ENCODE measurements at regions not wholly inside any gene's neighbourhood (a gene's known extent, or its start where the extent isn't known, plus 50 kb on each side); places are given as distances from the start of the nearest gene placed in this dataset.

DNA sequence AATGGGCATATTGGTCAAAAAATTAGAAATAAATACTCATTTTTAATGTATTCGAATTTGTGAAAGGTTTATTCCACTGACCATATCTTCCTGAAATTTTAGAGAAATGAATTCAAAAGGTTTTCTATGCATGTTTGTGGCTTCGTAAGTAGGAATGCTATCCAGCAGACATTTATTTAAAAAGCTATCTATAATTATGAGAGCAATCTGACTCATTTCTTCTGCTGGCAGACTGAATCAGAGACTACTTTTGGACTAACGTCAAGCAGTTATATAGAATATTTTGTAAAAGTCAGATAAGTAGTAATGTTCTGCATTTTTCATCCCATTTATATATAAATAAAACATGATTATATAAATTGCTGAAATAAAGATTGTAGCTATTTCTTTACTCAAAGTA lies 125.0 kb downstream of the SPCS3 start:
- no peaks in the 10 kb centered on the region for H3K36me3 ChIP-seq (ENCODE audit: insufficient read depth, low read length)
- peak overlapping the region; percentile 69 for H3K4me2 ChIP-seq (ENCODE audit: insufficient read depth, low read length)
- no peak for DNase-seq (ENCODE audit: insufficient read length, low spot score, missing footprints)
- peak overlapping the region; percentile 79 for H3K27ac ChIP-seq (ENCODE audit: low read depth, low read length)
- no peaks in the 10 kb centered on the region for H4K20me1 ChIP-seq (ENCODE audit: insufficient read depth, low read length)
- no peak overlapping the region for H2AFZ ChIP-seq (ENCODE audit: low read length)
- H3K79me2 ChIP-seq (ENCODE audit: insufficient read depth, low read length) = no peaks in the 10 kb centered on the region
- peaks cover 29% of the 10 kb centered on the region for H3K4me1 ChIP-seq (ENCODE audit: insufficient read depth, low read length)
- no peaks in the 10 kb centered on the region for H3K27me3 ChIP-seq (ENCODE audit: insufficient read depth, low read length)
- H3K9me3 ChIP-seq (ENCODE audit: low read depth, low read length) = no peaks in the 10 kb centered on the region
- no peak overlapping the region for H3K4me3 ChIP-seq (ENCODE audit: insufficient read depth, low read length)
- TF ChIP-seq CTCF (IDR thresholded peaks at IDR 0.05; ENCODE audit: extremely low read depth, low read depth, low read length) = no peak

- Histone ChIP-seq H3K27ac (ENCODE audit: low read depth, low read length) (no peak overlapping the region), H3K79me2 (ENCODE audit: insufficient read depth, low read length) (no peaks in the 10 kb centered on the region), H4K20me1 (ENCODE audit: insufficient read depth, low read length) (no peaks in the 10 kb centered on the region), H3K9me3 (ENCODE audit: low read depth, low read length) (no peaks in the 10 kb centered on the region), H2AFZ (ENCODE audit: low read length) (no peak overlapping the region), H3K36me3 (ENCODE audit: insufficient read depth, low read length) (no peaks in the 10 kb centered on the region), H3K27me3 (ENCODE audit: insufficient read depth, low read length) (no peaks in the 10 kb centered on the region), H3K4me2 (ENCODE audit: insufficient read depth, low read length) (no peak overlapping the region), H3K4me3 (ENCODE audit: insufficient read depth, low read length) (no peak overlapping the region), H3K4me1 (ENCODE audit: insufficient read depth, low read length) (peaks cover 12% of the 10 kb centered on the region)
- TF ChIP-seq CTCF (IDR thresholded peaks at IDR 0.05; ENCODE audit: extremely low read depth, low read depth, low read length) = no peak
- no peak for DNase-seq (ENCODE audit: insufficient read length, low spot score, missing footprints)
These were observed 129.0 kb downstream of the SPCS3 start for GRCh38 chr4:176448761-176449160.

- Histone ChIP-seq H2AFZ (ENCODE audit: low read length) (no peak overlapping the region), H3K4me2 (ENCODE audit: insufficient read depth, low read length) (no peak overlapping the region), H3K4me1 (ENCODE audit: insufficient read depth, low read length) (no peaks in the 10 kb centered on the region), H3K27me3 (ENCODE audit: insufficient read depth, low read length) (no peaks in the 10 kb centered on the region), H3K79me2 (ENCODE audit: insufficient read depth, low read length) (no peaks in the 10 kb centered on the region), H3K4me3 (ENCODE audit: insufficient read depth, low read length) (no peak overlapping the region), H4K20me1 (ENCODE audit: insufficient read depth, low read length) (no peaks in the 10 kb centered on the region), H3K9me3 (ENCODE audit: low read depth, low read length) (no peaks in the 10 kb centered on the region), H3K36me3 (ENCODE audit: insufficient read depth, low read length) (no peaks in the 10 kb centered on the region), H3K27ac (ENCODE audit: low read depth, low read length) (no peak overlapping the region)
- DNase-seq (ENCODE audit: insufficient read length, low spot score, missing footprints) = no peak
- no peak for TF ChIP-seq CTCF (IDR thresholded peaks at IDR 0.05; ENCODE audit: extremely low read depth, low read depth, low read length)
These were observed 131.7 kb downstream of the SPCS3 start for GRCh38 chr4:176451443-176451842.

GRCh38 chr4:176453079-176453478 lies 133.3 kb downstream of the SPCS3 start:
- no peak overlapping the region for H2AFZ ChIP-seq (ENCODE audit: low read length)
- H3K79me2 ChIP-seq (ENCODE audit: insufficient read depth, low read length) = no peaks in the 10 kb centered on the region
- no peaks in the 10 kb centered on the region for H4K20me1 ChIP-seq (ENCODE audit: insufficient read depth, low read length)
- H3K4me2 ChIP-seq (ENCODE audit: insufficient read depth, low read length) = no peak overlapping the region
- no peak for DNase-seq (ENCODE audit: insufficient read length, low spot score, missing footprints)
- H3K4me1 ChIP-seq (ENCODE audit: insufficient read depth, low read length) = no peaks in the 10 kb centered on the region
- no peak for TF ChIP-seq CTCF (IDR thresholded peaks at IDR 0.05; ENCODE audit: extremely low read depth, low read depth, low read length)
- H3K9me3 ChIP-seq (ENCODE audit: low read depth, low read length) = no peaks in the 10 kb centered on the region
- H3K36me3 ChIP-seq (ENCODE audit: insufficient read depth, low read length) = no peaks in the 10 kb centered on the region
- no peak overlapping the region for H3K27ac ChIP-seq (ENCODE audit: low read depth, low read length)
- no peaks in the 10 kb centered on the region for H3K27me3 ChIP-seq (ENCODE audit: insufficient read depth, low read length)
- no peak overlapping the region for H3K4me3 ChIP-seq (ENCODE audit: insufficient read depth, low read length)

All from osteoblast (primary cell).